ENCODE measurements at regions not wholly inside any gene's neighbourhood (a gene's known extent, or its start where the extent isn't known, plus 50 kb on each side); places are given as distances from the start of the nearest gene placed in this dataset.

GRCh38 chr5:172588380-172588779, 52.7 kb upstream of the NEURL1B start:
- no peak for FAIRE-seq

- FAIRE-seq = no peak
These were observed 54.0 kb upstream of the NEURL1B start for GRCh38 chr5:172587061-172587405.

GRCh38 chr5:172586125-172587060, 54.7 kb upstream of the NEURL1B start:
- no peak for FAIRE-seq

GRCh38 chr5:172585114-172585513, 55.9 kb upstream of the NEURL1B start:
- no peak for FAIRE-seq

GRCh38 chr5:172584638-172585037, 56.4 kb upstream of the NEURL1B start:
- no peak for FAIRE-seq

- FAIRE-seq = no peak
These were observed 57.0 kb upstream of the NEURL1B start for GRCh38 chr5:172583931-172584511.

- no peak for FAIRE-seq
These were observed 58.1 kb upstream of the NEURL1B start for GRCh38 chr5:172582940-172583339.

- FAIRE-seq = no peak
These were observed 59.7 kb upstream of the NEURL1B start for GRCh38 chr5:172581315-172581714.

- FAIRE-seq = no peak
These were observed 61.6 kb upstream of the NEURL1B start for GRCh38 chr5:172579403-172579990.

GRCh38 chr5:172577267-172577909, 63.7 kb upstream of the NEURL1B start:
- FAIRE-seq = no peak

- FAIRE-seq = no peak
These were observed 65.1 kb upstream of the NEURL1B start for GRCh38 chr5:172575816-172576545.

- FAIRE-seq = no peak
These were observed 65.6 kb upstream of the NEURL1B start for GRCh38 chr5:172575416-172575815.

GRCh38 chr5:172574871-172575223, 66.2 kb upstream of the NEURL1B start:
- FAIRE-seq = no peak

- no peak for FAIRE-seq
These were observed 66.8 kb upstream of the NEURL1B start for GRCh38 chr5:172573986-172574870.

GRCh38 chr5:172573120-172573882, 67.8 kb upstream of the NEURL1B start:
- no peak for FAIRE-seq

- FAIRE-seq = no peak
These were observed 68.6 kb upstream of the NEURL1B start for GRCh38 chr5:172572440-172572839.

GRCh38 chr5:172571892-172572291, 69.2 kb upstream of the NEURL1B start:
- no peak for FAIRE-seq

GRCh38 chr5:172571413-172571812, 69.7 kb upstream of the NEURL1B start:
- FAIRE-seq = no peak

GRCh38 chr5:172570594-172571334, 70.3 kb upstream of the NEURL1B start:
- FAIRE-seq = no peak

GRCh38 chr5:172569861-172570558, 71.1 kb upstream of the NEURL1B start:
- FAIRE-seq = no peak
